ENCODE measurements at regions not wholly inside any gene's neighbourhood (a gene's known extent, or its start where the extent isn't known, plus 50 kb on each side); places are given as distances from the start of the nearest gene placed in this dataset.

DNA sequence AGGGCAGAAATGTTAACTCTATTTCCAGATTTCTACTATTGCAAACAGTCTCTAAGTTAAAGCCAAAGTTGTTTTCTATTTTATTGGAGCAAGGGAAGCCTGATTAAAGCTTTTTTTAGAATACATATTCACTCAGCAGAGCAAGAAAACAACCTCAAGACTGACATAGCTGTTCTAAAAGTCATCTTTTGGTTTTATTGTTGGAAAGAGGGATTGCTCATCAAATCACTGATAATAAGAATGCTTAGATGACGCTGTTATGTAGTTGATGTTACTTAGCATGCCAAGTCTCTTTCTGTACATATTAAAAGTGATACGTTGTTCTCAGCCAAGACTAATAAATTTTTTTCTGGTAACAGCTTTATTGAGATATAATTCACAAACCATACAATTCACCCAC, 172.6 kb upstream of the LAMA2 start:
- TF ChIP-seq, protein P1, sequence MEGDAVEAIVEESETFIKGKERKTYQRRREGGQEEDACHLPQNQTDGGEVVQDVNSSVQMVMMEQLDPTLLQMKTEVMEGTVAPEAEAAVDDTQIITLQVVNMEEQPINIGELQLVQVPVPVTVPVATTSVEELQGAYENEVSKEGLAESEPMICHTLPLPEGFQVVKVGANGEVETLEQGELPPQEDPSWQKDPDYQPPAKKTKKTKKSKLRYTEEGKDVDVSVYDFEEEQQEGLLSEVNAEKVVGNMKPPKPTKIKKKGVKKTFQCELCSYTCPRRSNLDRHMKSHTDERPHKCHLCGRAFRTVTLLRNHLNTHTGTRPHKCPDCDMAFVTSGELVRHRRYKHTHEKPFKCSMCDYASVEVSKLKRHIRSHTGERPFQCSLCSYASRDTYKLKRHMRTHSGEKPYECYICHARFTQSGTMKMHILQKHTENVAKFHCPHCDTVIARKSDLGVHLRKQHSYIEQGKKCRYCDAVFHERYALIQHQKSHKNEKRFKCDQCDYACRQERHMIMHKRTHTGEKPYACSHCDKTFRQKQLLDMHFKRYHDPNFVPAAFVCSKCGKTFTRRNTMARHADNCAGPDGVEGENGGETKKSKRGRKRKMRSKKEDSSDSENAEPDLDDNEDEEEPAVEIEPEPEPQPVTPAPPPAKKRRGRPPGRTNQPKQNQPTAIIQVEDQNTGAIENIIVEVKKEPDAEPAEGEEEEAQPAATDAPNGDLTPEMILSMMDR (IDR thresholded peaks at IDR 0.05): no peak
- TF ChIP-seq POLR2A (IDR thresholded peaks at IDR 0.05): no peak

Measured in esophagus squamous epithelium (tissue), 4 donors.